Endothelial cell of umbilical vein (primary cell): ENCODE measurements at regions not wholly inside any gene's neighbourhood (a gene's known extent, or its start where the extent isn't known, plus 50 kb on each side); places are given as distances from the start of the nearest gene placed in this dataset.

Experiments
- BruUV-seq: library from RNA; stranded (reverse); fragments of 400-500 nt; replicated peaks from 2 replicates; lab custom pipeline; 2021; lab: Mats Ljungman, UMichigan
- CTCF ChIA-PET: fragments of 300-600, 350-600 bp; sonication (Branson Sonifier 250); formaldehyde crosslinking; loops from one replicate; lab custom pipeline; 2021; ENCODE audit warnings: antibody characterized with exemption, inconsistent platforms; lab: Charles Lee
- POLR2A ChIA-PET: fragments of 300-600, 350-600 bp; sonication (Branson Sonifier 250); formaldehyde crosslinking; loops from one replicate; lab custom pipeline; 2021; ENCODE audit warnings: antibody characterized with exemption, inconsistent platforms; lab: Charles Lee
- DNase-seq: peaks from one replicate; pipeline ENCODE4 v3.0.0-alpha.2; 2011; ENCODE audit warnings: low read depth, low spot score
- FAIRE-seq: peaks from 2 replicates; lab custom pipeline; 2011; peaks lifted over from hg19 to GRCh38; lab: Jason Lieb, UNC
- H2AFZ ChIP-seq: 2 replicates; pipeline ENCODE4 v1.6.0; 2012; ENCODE audit warnings: low read depth, low read length, control low read depth, inconsistent platforms
- H3K27ac ChIP-seq: 2 replicates; pipeline ENCODE4 v1.5.1; 2011; ENCODE audit warnings: low read depth, mild to moderate bottlenecking, control low read depth, low read length, moderate library complexity; ENCODE audit not compliant: insufficient read depth
- H3K27me3 ChIP-seq, 2 experiments: 2 replicates each; pipeline versions ENCODE4 v1.6.0 to v1.6.1; 2011; ENCODE audit warnings: low read length in 2 of 2, mixed read lengths in 1 of 2; ENCODE audit not compliant: control insufficient read depth in 2 of 2, insufficient read depth in 2 of 2
- H3K36me3 ChIP-seq, 2 experiments: 2 replicates in 1 of 2; 3 replicates in 1 of 2; pipeline ENCODE4 v1.5.1; 2011; ENCODE audit warnings: low read length in 2 of 2, mild to moderate bottlenecking in 1 of 2, moderate library complexity in 1 of 2; ENCODE audit not compliant: control insufficient read depth in 2 of 2, insufficient read depth in 2 of 2; ENCODE audit errors: extremely low read depth in 1 of 2
- H3K4me1 ChIP-seq: 3 replicates; pipeline ENCODE4 v1.5.1; 2011; ENCODE audit warnings: mild to moderate bottlenecking, low read length; ENCODE audit not compliant: control insufficient read depth, insufficient read depth; ENCODE audit errors: extremely low read depth
- H3K4me2 ChIP-seq: 2 replicates; pipeline ENCODE4 v1.6.1; 2011; ENCODE audit warnings: low read length, control low read depth, mixed read lengths; ENCODE audit not compliant: insufficient read depth
- H3K4me3 ChIP-seq, 3 experiments: fragments of 200-600 bp in 1 of 3; sonication (generic), shearing (Covaris generic) in 1 of 3; replicated peaks in 1 of 3; 2 replicates each; pipeline ENCODE4 v1.5.1; 2011 to 2016; ENCODE audit warnings: control low read depth in 3 of 3, low read length in 3 of 3, mild to moderate bottlenecking in 2 of 3, inconsistent platforms in 1 of 3, low read depth in 1 of 3, moderate library complexity in 1 of 3; ENCODE audit not compliant: insufficient read depth in 1 of 3
- H3K79me2 ChIP-seq: 2 replicates; pipeline ENCODE4 v1.6.0; 2012; ENCODE audit warnings: low read length, inconsistent platforms; ENCODE audit not compliant: control insufficient read depth, insufficient read depth
- H3K9ac ChIP-seq: replicated peaks from 2 replicates; pipeline ENCODE3; 2011; ENCODE audit warnings: low read length, control low read depth; ENCODE audit not compliant: insufficient read depth; ENCODE audit errors: extremely low read depth
- H3K9me1 ChIP-seq: replicated peaks from 3 replicates; pipeline ENCODE4 v1.6.0; 2011; ENCODE audit warnings: mild to moderate bottlenecking, low read length; ENCODE audit not compliant: control insufficient read depth, insufficient read depth; ENCODE audit errors: extremely low read depth
- H3K9me3 ChIP-seq: replicated peaks from 2 replicates; pipeline ENCODE4 v1.5.1; 2012; ENCODE audit warnings: low read length, inconsistent platforms; ENCODE audit not compliant: control insufficient read depth, insufficient read depth
- H4K20me1 ChIP-seq: replicated peaks from 2 replicates; pipeline ENCODE3; 2011; ENCODE audit warnings: mild to moderate bottlenecking, low read length; ENCODE audit not compliant: control insufficient read depth, insufficient read depth; ENCODE audit errors: extremely low read depth
- CTCF ChIP-seq, 2 donors: IDR thresholded peaks; 1 replicate in 1 of 2; 2 replicates in 1 of 2; pipeline ENCODE4 v1.5.1; 2011; ENCODE audit warnings: low read length in 2 of 2, mild to moderate bottlenecking in 2 of 2, moderate library complexity in 2 of 2, control low read depth in 1 of 2, inconsistent platforms in 1 of 2, low read depth in 1 of 2; ENCODE audit not compliant: insufficient read depth in 1 of 2; ENCODE audit errors: extremely low read depth in 1 of 2
- EZH2 ChIP-seq: IDR thresholded peaks from 2 replicates; pipeline ENCODE4 v1.6.1; 2012; ENCODE audit warnings: borderline replicate concordance, low read depth, mild to moderate bottlenecking, moderate library complexity, low read length, inconsistent platforms; ENCODE audit not compliant: severe bottlenecking
- FOS ChIP-seq: IDR thresholded peaks from 2 replicates; pipeline ENCODE4 v1.6.1; 2011; ENCODE audit warnings: mild to moderate bottlenecking, low read length, moderate library complexity, borderline replicate concordance; ENCODE audit not compliant: insufficient read depth
- GATA2 ChIP-seq: IDR thresholded peaks from 2 replicates; pipeline ENCODE4 v1.7.0; 2011; ENCODE audit warnings: low read depth, mild to moderate bottlenecking, moderate library complexity, mixed read lengths, low read length; ENCODE audit not compliant: insufficient read length, insufficient read depth
- JUN ChIP-seq: IDR thresholded peaks from 2 replicates; pipeline ENCODE4 v1.6.1; 2011; ENCODE audit warnings: borderline replicate concordance, low read depth; ENCODE audit not compliant: insufficient read length, insufficient read depth
- MYC ChIP-seq: IDR thresholded peaks from one replicate; pipeline ENCODE4 v1.6.1; 2011; ENCODE audit warnings: mild to moderate bottlenecking, low read depth, low read length
- POLR2A ChIP-seq: IDR thresholded peaks from 2 replicates; pipeline ENCODE4 v1.6.1; 2012; ENCODE audit warnings: low read depth, mild to moderate bottlenecking, control low read depth, low read length
- POLR2AphosphoS5 ChIP-seq: IDR thresholded peaks from 2 replicates; pipeline ENCODE4 v1.6.1; 2012; ENCODE audit warnings: low read depth, mild to moderate bottlenecking, control low read depth, low read length, moderate library complexity; ENCODE audit not compliant: insufficient read depth
- dilution Hi-C: fragments of 300-500 bp; cut with MboI; formaldehyde crosslinking; loops from one replicate; pipeline ENCODE4 v1.15.0; 2019; ENCODE audit warnings: low sequenced_read_pairs; ENCODE audit not compliant: extremely low pct_ligation_motif_present
- intact Hi-C: fragments of 100-400 bp; cut with micrococcal nuclease; formaldehyde crosslinking; loops from one replicate; pipeline ENCODE4 v1.10.0; 2022
- TF ChIP-seq, protein P1 (sequence below): IDR thresholded peaks from 2 replicates; pipeline ENCODE4 v1.6.1; 2011; ENCODE audit not compliant: insufficient read depth, insufficient read length

- Histone ChIP-seq H4K20me1 (no peaks in the 10 kb centered on the region), H3K9ac (no peak overlapping the region), H2AFZ (no peak overlapping the region), H3K36me3 (no peaks in the 10 kb centered on the region), H3K4me1 (no peaks in the 10 kb centered on the region), H3K27me3 (no peaks in the 10 kb centered on the region), H3K27ac (no peak overlapping the region), H3K4me3 (no peak overlapping the region), H3K4me2 (no peak overlapping the region), H3K9me3 (no peaks in the 10 kb centered on the region), H3K79me2 (no peaks in the 10 kb centered on the region), H3K9me1 (no peaks in the 10 kb centered on the region)
- no peak for FAIRE-seq
- BruUV-seq: no TSS peak
- no peak for TF ChIP-seq EZH2
- TF ChIP-seq MYC: no peak
- no peak for TF ChIP-seq JUN
- TF ChIP-seq POLR2AphosphoS5: no peak
- TF ChIP-seq FOS: no peak
- no peak for TF ChIP-seq CTCF (IDR thresholded peaks at IDR 0.05; ENCODE audit: extremely low read depth in 1 of 2, insufficient read depth in 1 of 2, low read depth in 1 of 2, low read length in 2 of 2)
- TF ChIP-seq, protein P1, sequence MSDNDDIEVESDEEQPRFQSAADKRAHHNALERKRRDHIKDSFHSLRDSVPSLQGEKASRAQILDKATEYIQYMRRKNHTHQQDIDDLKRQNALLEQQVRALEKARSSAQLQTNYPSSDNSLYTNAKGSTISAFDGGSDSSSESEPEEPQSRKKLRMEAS: no peak
- no peak for TF ChIP-seq POLR2A
- TF ChIP-seq GATA2: no peak
- dilution Hi-C loops: no loop called here
- intact Hi-C loops: no loop called here
- POLR2A ChIA-PET: no interaction called here
- CTCF ChIA-PET: no interaction called here
- no peak for DNase-seq
These were observed 600.7 kb downstream of the ARAP2 start for GRCh38 chr4:35643661-35644060.
